Stomach smooth muscle (tissue), 2 donors: ENCODE measurements at regions not wholly inside any gene's neighbourhood (a gene's known extent, or its start where the extent isn't known, plus 50 kb on each side); places are given as distances from the start of the nearest gene placed in this dataset.

Experiments
- H3K27ac ChIP-seq: one replicate; pipeline ENCODE4 v1.7.0; 2013; ENCODE audit warnings: mild to moderate bottlenecking, low read length, inconsistent platforms
- H3K27me3 ChIP-seq, 2 donors: one replicate each; pipeline ENCODE4 v1.7.0; 2013; ENCODE audit warnings: low read length in 2 of 2; ENCODE audit not compliant: insufficient read depth in 2 of 2, control insufficient read depth in 1 of 2
- H3K36me3 ChIP-seq, 2 donors: one replicate each; pipeline ENCODE4 v1.7.0; 2013; ENCODE audit warnings: low read length in 2 of 2; ENCODE audit not compliant: control insufficient read depth in 2 of 2, insufficient read depth in 2 of 2
- H3K4me1 ChIP-seq: one replicate; pipeline ENCODE4 v1.7.0; 2013; ENCODE audit warnings: low read length; ENCODE audit not compliant: control insufficient read depth, insufficient read depth
- H3K4me3 ChIP-seq, 2 donors: one replicate each; pipeline ENCODE4 v1.7.0; 2013; ENCODE audit warnings: low read length in 2 of 2
- H3K9ac ChIP-seq, 2 donors: one replicate each; pipeline ENCODE4 v1.7.0; 2013; ENCODE audit warnings: low read length in 2 of 2, mild to moderate bottlenecking in 1 of 2
- H3K9me3 ChIP-seq, 2 donors: one replicate each; pipeline ENCODE4 v1.7.0; 2013; ENCODE audit warnings: low read length in 2 of 2; ENCODE audit not compliant: control insufficient read depth in 2 of 2
- donor health status: healthy.
- donor health status: Pancreatic carcinoma.

- Histone ChIP-seq H3K27ac (no peak overlapping the region), H3K36me3 (no peaks in the 10 kb centered on the region), H3K4me1 (no peaks in the 10 kb centered on the region), H3K9me3 (no peaks in the 10 kb centered on the region), H3K4me3 (no peak overlapping the region), H3K9ac (no peak overlapping the region), H3K27me3 (no peaks in the 10 kb centered on the region)
These were observed 502.9 kb upstream of the STXBP6 start for GRCh38 chr14:25552826-25553225.

GRCh38 chr14:25551674-25552073 lies 501.7 kb upstream of the STXBP6 start:
- H3K27me3 ChIP-seq = no peaks in the 10 kb centered on the region

DNA sequence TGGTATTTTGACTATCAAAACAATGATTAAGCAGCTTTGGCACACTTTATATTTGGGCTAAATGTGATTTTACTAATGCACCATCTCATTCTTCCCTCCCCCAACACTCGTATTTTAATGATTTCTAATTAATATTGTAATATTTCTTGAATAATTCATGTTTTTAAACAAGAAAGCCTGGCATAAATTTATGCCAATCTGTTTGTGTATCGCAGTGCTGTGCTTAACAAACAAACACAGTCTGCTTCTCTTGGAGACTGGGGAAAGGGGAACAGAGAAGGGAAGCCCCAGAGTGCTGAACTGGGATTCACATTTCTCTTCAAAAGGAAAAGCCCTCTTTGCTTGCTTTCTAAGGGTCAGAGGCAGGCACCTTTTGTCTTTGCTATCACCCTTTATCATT lies 496.9 kb upstream of the STXBP6 start:
- no peak overlapping the region for H3K27ac ChIP-seq
- H3K4me1 ChIP-seq = no peaks in the 10 kb centered on the region
- no peaks in the 10 kb centered on the region for H3K27me3 ChIP-seq
- H3K9ac ChIP-seq = no peak overlapping the region
- no peaks in the 10 kb centered on the region for H3K9me3 ChIP-seq
- H3K4me3 ChIP-seq = no peak overlapping the region
- no peaks in the 10 kb centered on the region for H3K36me3 ChIP-seq

More at GRCh38 chr14:25551674-25552073, 501.7 kb upstream of the STXBP6 start:
- no peak overlapping the region for H3K27ac ChIP-seq
- H3K9ac ChIP-seq = no peak overlapping the region
- H3K4me3 ChIP-seq = no peak overlapping the region
- H3K9me3 ChIP-seq = no peaks in the 10 kb centered on the region
- H3K4me1 ChIP-seq = no peaks in the 10 kb centered on the region
- no peaks in the 10 kb centered on the region for H3K36me3 ChIP-seq

- Histone ChIP-seq H3K9me3 (no peaks in the 10 kb centered on the region), H3K4me3 (no peak overlapping the region), H3K27me3 (no peaks in the 10 kb centered on the region), H3K27ac (no peak overlapping the region), H3K9ac (no peak overlapping the region), H3K4me1 (no peaks in the 10 kb centered on the region), H3K36me3 (no peaks in the 10 kb centered on the region)
These were observed 488.0 kb upstream of the STXBP6 start for GRCh38 chr14:25537846-25538455.

DNA sequence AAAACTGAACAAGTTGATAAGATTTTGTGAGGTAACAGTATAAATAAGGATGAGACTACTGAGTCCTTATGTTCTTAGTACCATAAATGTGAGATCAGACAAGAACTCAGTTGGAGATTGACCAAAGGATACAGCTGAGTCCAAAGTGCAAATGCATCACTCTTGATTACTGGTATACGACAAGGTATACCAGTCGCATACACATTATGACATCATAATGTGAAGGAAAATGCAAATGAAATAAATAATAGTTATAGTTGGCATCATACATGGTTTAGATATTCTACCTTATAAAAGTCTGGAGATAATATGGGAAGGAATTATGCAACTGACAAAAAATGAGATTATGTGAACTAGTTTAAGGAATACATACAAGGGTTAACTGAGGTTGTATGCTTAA lies 476.3 kb upstream of the STXBP6 start:
- H3K27me3 ChIP-seq = no peaks in the 10 kb centered on the region
- no peak overlapping the region for H3K27ac ChIP-seq
- no peak overlapping the region for H3K4me3 ChIP-seq
- H3K4me1 ChIP-seq = no peaks in the 10 kb centered on the region
- no peaks in the 10 kb centered on the region for H3K9me3 ChIP-seq
- H3K9ac ChIP-seq = no peak overlapping the region
- H3K36me3 ChIP-seq = no peaks in the 10 kb centered on the region

GRCh38 chr14:25522926-25523325 lies 473.0 kb upstream of the STXBP6 start:
- no peaks in the 10 kb centered on the region for H3K36me3 ChIP-seq
- no peak overlapping the region for H3K9ac ChIP-seq
- H3K27me3 ChIP-seq = no peaks in the 10 kb centered on the region
- H3K9me3 ChIP-seq = no peaks in the 10 kb centered on the region
- H3K4me1 ChIP-seq = no peaks in the 10 kb centered on the region
- no peak overlapping the region for H3K4me3 ChIP-seq
- H3K27ac ChIP-seq = no peak overlapping the region

GRCh38 chr14:25522116-25522515 lies 472.2 kb upstream of the STXBP6 start:
- no peaks in the 10 kb centered on the region for H3K9me3 ChIP-seq
- H3K9ac ChIP-seq = no peak overlapping the region
- no peak overlapping the region for H3K4me3 ChIP-seq
- H3K4me1 ChIP-seq = no peaks in the 10 kb centered on the region
- H3K27me3 ChIP-seq = no peaks in the 10 kb centered on the region
- H3K27ac ChIP-seq = no peak overlapping the region
- H3K36me3 ChIP-seq = no peaks in the 10 kb centered on the region

GRCh38 chr14:25521616-25522015 lies 471.7 kb upstream of the STXBP6 start:
- H3K4me3 ChIP-seq = no peak overlapping the region
- H3K9ac ChIP-seq = no peak overlapping the region
- H3K9me3 ChIP-seq = no peaks in the 10 kb centered on the region
- H3K4me1 ChIP-seq = no peaks in the 10 kb centered on the region
- H3K27ac ChIP-seq = no peak overlapping the region
- H3K27me3 ChIP-seq = no peaks in the 10 kb centered on the region
- H3K36me3 ChIP-seq = no peaks in the 10 kb centered on the region

- H3K9ac ChIP-seq = no peak overlapping the region
- H3K27me3 ChIP-seq = no peaks in the 10 kb centered on the region
- H3K4me3 ChIP-seq = no peak overlapping the region
These were observed 470.9 kb upstream of the STXBP6 start for GRCh38 chr14:25520821-25521220.

DNA sequence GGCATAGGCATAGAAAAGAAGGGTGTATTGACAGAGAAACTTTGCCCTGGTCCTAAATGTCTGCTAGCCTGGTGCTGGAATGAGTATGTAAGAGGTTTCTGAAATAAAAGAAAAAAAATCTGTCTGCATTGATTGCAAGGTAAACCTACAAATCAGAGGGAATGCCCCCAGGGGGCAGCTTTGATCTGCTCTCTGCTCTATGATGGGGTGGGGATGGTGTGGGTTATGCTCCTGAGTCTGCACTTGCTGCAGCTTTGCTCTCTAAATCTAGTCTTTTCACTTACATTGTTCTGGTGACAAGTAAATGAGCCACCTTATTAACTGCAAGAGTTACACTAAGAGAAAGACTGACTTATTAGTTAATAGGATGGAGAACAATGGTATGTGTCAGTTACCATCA lies 468.4 kb upstream of the STXBP6 start:
- Histone ChIP-seq H3K9me3 (no peaks in the 10 kb centered on the region), H3K4me3 (no peak overlapping the region), H3K9ac (no peak overlapping the region), H3K4me1 (no peaks in the 10 kb centered on the region), H3K27ac (no peak overlapping the region), H3K36me3 (no peaks in the 10 kb centered on the region), H3K27me3 (no peaks in the 10 kb centered on the region)

More at GRCh38 chr14:25520821-25521220, 470.9 kb upstream of the STXBP6 start:
- Histone ChIP-seq H3K9me3 (no peaks in the 10 kb centered on the region), H3K36me3 (no peaks in the 10 kb centered on the region), H3K27ac (no peak overlapping the region), H3K4me1 (no peaks in the 10 kb centered on the region)

- H3K4me3 ChIP-seq = no peak overlapping the region
- H3K9ac ChIP-seq = no peak overlapping the region
- no peaks in the 10 kb centered on the region for H3K4me1 ChIP-seq
- H3K27ac ChIP-seq = no peak overlapping the region
- peaks cover 0 to 5% of the 10 kb centered on the region in 2 donors for H3K9me3 ChIP-seq
- no peaks in the 10 kb centered on the region for H3K27me3 ChIP-seq
- H3K36me3 ChIP-seq = no peaks in the 10 kb centered on the region
These were observed 466.9 kb upstream of the STXBP6 start for GRCh38 chr14:25516838-25517237.
